ENCODE measurements at regions not wholly inside any gene's neighbourhood (a gene's known extent, or its start where the extent isn't known, plus 50 kb on each side); places are given as distances from the start of the nearest gene placed in this dataset.
A peak's percentile ranks its signal among the peaks of the same experiment; 100 is the strongest.

- DNase-seq = no peak
Measured at GRCh38 chr1:96340686-96341085, 380.9 kb upstream of the PTBP2 start.

GRCh38 chr1:96346719-96347118 lies 374.9 kb upstream of the PTBP2 start:
- DNase-seq = peak in 1 of 2 experiments; percentile 9

GRCh38 chr1:96349896-96350295 lies 371.7 kb upstream of the PTBP2 start:
- DNase-seq = no peak

GRCh38 chr1:96352733-96353132 lies 368.9 kb upstream of the PTBP2 start:
- no peak for DNase-seq

- DNase-seq = no peak
Measured at GRCh38 chr1:96355521-96355920, 366.1 kb upstream of the PTBP2 start.

GRCh38 chr1:96355961-96356360 lies 365.6 kb upstream of the PTBP2 start:
- DNase-seq = no peak

- no peak for DNase-seq
Measured at GRCh38 chr1:96357141-96357765, 364.3 kb upstream of the PTBP2 start.

GRCh38 chr1:96358057-96358456 lies 363.5 kb upstream of the PTBP2 start:
- DNase-seq = peak; percentile 2 to 50

GRCh38 chr1:96360036-96360795 lies 361.4 kb upstream of the PTBP2 start:
- no peak for DNase-seq

- DNase-seq = no peak
Measured at GRCh38 chr1:96361271-96361856, 360.2 kb upstream of the PTBP2 start.

- DNase-seq = no peak
Measured at GRCh38 chr1:96361961-96362360, 359.6 kb upstream of the PTBP2 start.

- DNase-seq = peak; percentile 81 to 97
Measured at GRCh38 chr1:96362623-96363022, 359.0 kb upstream of the PTBP2 start.

GRCh38 chr1:96363826-96364225 lies 357.8 kb upstream of the PTBP2 start:
- no peak for DNase-seq

GRCh38 chr1:96364576-96364975 lies 357.0 kb upstream of the PTBP2 start:
- DNase-seq = peak in 1 of 2 experiments; percentile 16

- no peak for DNase-seq
Measured at GRCh38 chr1:96365076-96365475, 356.5 kb upstream of the PTBP2 start.

- DNase-seq = no peak
Measured at GRCh38 chr1:96365596-96366390, 355.8 kb upstream of the PTBP2 start.

GRCh38 chr1:96366516-96366915 lies 355.1 kb upstream of the PTBP2 start:
- DNase-seq = no peak

- no peak for DNase-seq
Measured at GRCh38 chr1:96367791-96368190, 353.8 kb upstream of the PTBP2 start.

GRCh38 chr1:96370757-96371156 lies 350.8 kb upstream of the PTBP2 start:
- peak; percentile 26 to 76 for DNase-seq

GRCh38 chr1:96372881-96373280 lies 348.7 kb upstream of the PTBP2 start:
- DNase-seq = no peak

GRCh38 chr1:96374076-96374762 lies 347.4 kb upstream of the PTBP2 start:
- DNase-seq = no peak

GRCh38 chr1:96376846-96377245 lies 344.7 kb upstream of the PTBP2 start:
- no peak for DNase-seq

- no peak for DNase-seq
Measured at GRCh38 chr1:96384611-96385010, 337.0 kb upstream of the PTBP2 start.

Data from SW 1271 (cell line).